ENCODE measurements at regions not wholly inside any gene's neighbourhood (a gene's known extent, or its start where the extent isn't known, plus 50 kb on each side); places are given as distances from the start of the nearest gene placed in this dataset.

GRCh38 chr6:155604991-155605390 lies 149.4 kb upstream of the NOX3 start:
- H3K9me3 ChIP-seq: no peaks in the 10 kb centered on the region
- no peaks in the 10 kb centered on the region for H3K4me1 ChIP-seq
- 99% methylated on average over 3 of the region's 3 CpGs for WGBS
- no peaks in the 10 kb centered on the region for H3K36me3 ChIP-seq
- no peak overlapping the region for H3K4me3 ChIP-seq
- TF ChIP-seq EP300 (IDR thresholded peaks at IDR 0.05): no peak
- no peak for TF ChIP-seq CTCF (IDR thresholded peaks at IDR 0.05)
- no peak for TF ChIP-seq POLR2AphosphoS5 (IDR thresholded peaks at IDR 0.05)
- no peak for TF ChIP-seq POLR2A (IDR thresholded peaks at IDR 0.05)
- DNase-seq (ENCODE audit: low spot score in 2 of 2): no peak
- no peaks in the 10 kb centered on the region for H3K27me3 ChIP-seq
- no peak overlapping the region for H3K27ac ChIP-seq

DNA sequence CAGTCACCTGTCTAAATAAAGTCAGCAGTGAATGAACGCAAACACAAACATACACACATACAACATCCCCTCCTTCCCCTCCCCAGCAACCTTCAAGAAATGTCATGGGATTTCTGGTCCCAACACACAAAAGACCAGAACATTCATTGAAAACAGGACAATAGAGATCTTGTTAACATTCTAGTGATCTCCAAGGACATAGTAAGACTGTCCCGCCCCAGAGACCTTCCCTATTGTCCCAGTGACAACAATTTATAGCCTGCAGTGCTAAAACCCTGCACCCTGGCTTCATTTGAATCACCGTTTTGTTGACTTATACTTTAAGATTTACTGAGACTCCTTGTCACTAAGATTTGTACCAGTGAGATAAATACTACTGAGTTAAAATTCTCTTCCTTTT lies 143.9 kb upstream of the NOX3 start:
- 53% methylated on average over 3 of the region's 3 CpGs for WGBS
- H3K4me1 ChIP-seq: no peaks in the 10 kb centered on the region
- TF ChIP-seq EP300 (IDR thresholded peaks at IDR 0.05): no peak
- H3K27me3 ChIP-seq: no peaks in the 10 kb centered on the region
- DNase-seq (ENCODE audit: low spot score in 2 of 2): no peak
- H3K9me3 ChIP-seq: no peaks in the 10 kb centered on the region
- no peaks in the 10 kb centered on the region for H3K36me3 ChIP-seq
- no peak overlapping the region for H3K27ac ChIP-seq
- no peak overlapping the region for H3K4me3 ChIP-seq

- Histone ChIP-seq H3K36me3 (no peaks in the 10 kb centered on the region), H3K4me3 (no peak overlapping the region), H3K9me3 (no peaks in the 10 kb centered on the region), H3K27me3 (no peaks in the 10 kb centered on the region), H3K27ac (no peak overlapping the region), H3K4me1 (no peaks in the 10 kb centered on the region)
- no peak for DNase-seq (ENCODE audit: low spot score in 2 of 2)
- 52% methylated on average over 2 of the region's 2 CpGs for WGBS
- TF ChIP-seq EP300 (IDR thresholded peaks at IDR 0.05) (no peak), POLR2A (IDR thresholded peaks at IDR 0.05) (no peak), POLR2AphosphoS5 (IDR thresholded peaks at IDR 0.05) (no peak), CTCF (IDR thresholded peaks at IDR 0.05) (no peak)
These were observed 143.5 kb upstream of the NOX3 start for GRCh38 chr6:155599160-155599559.

DNA sequence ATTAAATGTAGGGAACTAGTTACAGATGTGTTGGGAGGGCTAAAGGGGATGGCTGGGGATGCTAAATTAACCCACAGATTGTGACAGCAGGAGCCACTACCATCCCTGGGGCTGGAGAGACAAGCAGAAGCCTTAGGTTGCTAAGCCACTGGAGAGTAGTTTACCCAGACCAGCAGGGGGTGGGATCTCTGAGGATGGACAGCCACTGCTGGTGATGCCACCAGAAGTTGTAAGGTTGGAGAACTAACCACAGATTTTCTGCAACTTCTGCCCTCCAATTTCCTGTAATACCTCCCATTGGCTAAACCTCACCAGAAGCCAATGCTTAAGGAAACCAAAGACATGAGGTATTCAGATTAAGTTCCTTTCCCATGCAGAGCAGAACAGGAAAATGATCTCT lies 139.6 kb upstream of the NOX3 start:
- H3K9me3 ChIP-seq: no peaks in the 10 kb centered on the region
- H3K27me3 ChIP-seq: no peaks in the 10 kb centered on the region
- TF ChIP-seq POLR2A (IDR thresholded peaks at IDR 0.05) (no peak), EP300 (IDR thresholded peaks at IDR 0.05) (no peak), POLR2AphosphoS5 (IDR thresholded peaks at IDR 0.05) (no peak), CTCF (IDR thresholded peaks at IDR 0.05) (no peak)
- H3K36me3 ChIP-seq: no peaks in the 10 kb centered on the region
- DNase-seq (ENCODE audit: low spot score in 2 of 2): no peak
- H3K27ac ChIP-seq: no peak overlapping the region
- no peak overlapping the region for H3K4me3 ChIP-seq
- no peaks in the 10 kb centered on the region for H3K4me1 ChIP-seq

GRCh38 chr6:155591741-155592140 lies 136.1 kb upstream of the NOX3 start:
- Histone ChIP-seq H3K4me3 (no peak overlapping the region), H3K36me3 (no peaks in the 10 kb centered on the region), H3K4me1 (no peaks in the 10 kb centered on the region), H3K9me3 (no peaks in the 10 kb centered on the region), H3K27me3 (no peaks in the 10 kb centered on the region), H3K27ac (no peak overlapping the region)
- WGBS: 87% methylated on average over 1 of the region's 1 CpG
- DNase-seq (ENCODE audit: low spot score in 2 of 2): no peak
- no peak for TF ChIP-seq EP300 (IDR thresholded peaks at IDR 0.05)
- TF ChIP-seq POLR2AphosphoS5 (IDR thresholded peaks at IDR 0.05): no peak
- TF ChIP-seq CTCF (IDR thresholded peaks at IDR 0.05): no peak
- TF ChIP-seq POLR2A (IDR thresholded peaks at IDR 0.05): no peak

DNA sequence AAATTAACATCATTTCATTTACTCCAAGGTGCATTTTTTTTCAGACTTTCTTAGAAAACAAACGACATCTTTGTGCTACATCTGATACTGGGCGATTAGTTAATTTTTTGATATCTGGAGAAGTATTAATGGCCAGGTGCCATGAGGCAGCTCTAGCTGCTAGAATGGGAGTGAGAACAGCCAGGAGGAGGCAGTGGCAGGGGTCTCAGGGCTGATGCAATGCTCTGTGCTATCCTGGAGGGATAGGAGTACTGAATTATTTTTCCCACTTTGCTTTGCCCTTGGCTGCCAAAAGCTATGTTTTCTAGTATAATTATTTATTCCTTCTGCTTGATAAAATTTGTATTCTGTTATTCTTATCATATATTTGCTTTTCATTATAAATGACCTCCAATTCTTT lies 133.6 kb upstream of the NOX3 start:
- no peaks in the 10 kb centered on the region for H3K4me1 ChIP-seq
- H3K9me3 ChIP-seq: no peaks in the 10 kb centered on the region
- no peaks in the 10 kb centered on the region for H3K36me3 ChIP-seq
- no peak for DNase-seq (ENCODE audit: low spot score in 2 of 2)
- no peaks in the 10 kb centered on the region for H3K27me3 ChIP-seq
- no peak overlapping the region for H3K4me3 ChIP-seq
- H3K27ac ChIP-seq: no peak overlapping the region
- WGBS: 76% methylated on average over 2 of the region's 2 CpGs
- TF ChIP-seq CTCF (IDR thresholded peaks at IDR 0.05) (no peak), POLR2A (IDR thresholded peaks at IDR 0.05) (no peak), EP300 (IDR thresholded peaks at IDR 0.05) (no peak), POLR2AphosphoS5 (IDR thresholded peaks at IDR 0.05) (no peak)

Data from suprapubic skin (tissue), 4 donors.